HEK293 (cell line): ENCODE measurements at regions not wholly inside any gene's neighbourhood (a gene's known extent, or its start where the extent isn't known, plus 50 kb on each side); places are given as distances from the start of the nearest gene placed in this dataset.

Experiments used
- CTCF ChIA-PET: fragments of 350-600 bp; formaldehyde crosslinking; extraction: SDS; loops from one replicate; lab custom pipeline; 2021; ENCODE audit warnings: antibody characterized with exemption; lab: Yijun Ruan, JAX
- POLR2A ChIA-PET: fragments of 300-600 bp; formaldehyde crosslinking; extraction: SDS; loops from one replicate; lab custom pipeline; 2020; ENCODE audit warnings: antibody characterized with exemption, inconsistent platforms; lab: Yijun Ruan, JAX
- H3K27ac ChIP-seq: fragments of 200-500 bp; sonication (Bioruptor generic); 2 replicates; pipeline ENCODE4 v1.5.1; 2014; ENCODE audit warnings: low read depth, low read length, control low read depth, inconsistent platforms; ENCODE audit errors: extremely low read depth
- H3K36me3 ChIP-seq, 2 experiments: fragments of 200-500 bp in 1 of 2; sonication (Bioruptor generic) in 1 of 2; 1 replicate in 1 of 2; 2 replicates in 1 of 2; pipeline ENCODE4 v1.5.1; 2014 to 2017; ENCODE audit warnings: inconsistent platforms in 2 of 2, low read length in 2 of 2; ENCODE audit not compliant: control insufficient read depth in 2 of 2, insufficient read depth in 1 of 2
- H3K4me1 ChIP-seq: fragments of 200-500 bp; sonication (Bioruptor generic); 2 replicates; pipeline ENCODE4 v1.5.1; 2014; ENCODE audit warnings: mild to moderate bottlenecking, low read length, inconsistent platforms; ENCODE audit not compliant: control insufficient read depth, insufficient read depth
- H3K4me3 ChIP-seq: 2 replicates; pipeline ENCODE4 v1.5.1; 2011; ENCODE audit warnings: low read depth, mild to moderate bottlenecking, control low read depth, low read length, moderate library complexity
- H3K9me3 ChIP-seq: fragments of 200-500 bp; sonication (Bioruptor generic); 2 replicates; pipeline ENCODE4 v1.5.1; 2014; ENCODE audit warnings: low read depth, low read length, inconsistent platforms; ENCODE audit not compliant: control insufficient read depth, insufficient read depth
- HOXA7 ChIP-seq: sonication (generic); formaldehyde crosslinking; IDR thresholded peaks from 2 replicates; pipeline ENCODE4 v1.8.1; 2022; ENCODE audit warnings: missing genetic modification reagents, borderline replicate concordance
- HOXD13 ChIP-seq: sonication (generic); formaldehyde crosslinking; IDR thresholded peaks from 2 replicates; pipeline ENCODE4 v1.8.0; 2022; ENCODE audit warnings: missing genetic modification reagents, borderline replicate concordance
- OSR2 ChIP-seq: fragments of 450-650 bp; formaldehyde crosslinking; IDR thresholded peaks from 2 replicates; pipeline ENCODE4 v1.5.1; 2016; ENCODE audit warnings: missing biosample characterization, missing genetic modification characterization
- PRDM1 ChIP-seq: fragments of 450-650 bp; formaldehyde crosslinking; IDR thresholded peaks from 2 replicates; pipeline ENCODE4; 2016; ENCODE audit warnings: missing biosample characterization, missing genetic modification characterization
- REPIN1 ChIP-seq: fragments of 450-650 bp; formaldehyde crosslinking; IDR thresholded peaks from 2 replicates; pipeline ENCODE4 v1.5.1; 2017; ENCODE audit warnings: missing biosample characterization, missing genetic modification characterization, low read depth
- SCRT1 ChIP-seq: fragments of 450-650 bp; formaldehyde crosslinking; IDR thresholded peaks from 2 replicates; pipeline ENCODE4 v1.5.1; 2016; ENCODE audit warnings: missing biosample characterization, missing genetic modification characterization, borderline replicate concordance
- ZBTB10 ChIP-seq: fragments of 450-650 bp; formaldehyde crosslinking; IDR thresholded peaks from 2 replicates; pipeline ENCODE4 v1.5.1; 2016; ENCODE audit warnings: missing biosample characterization, missing genetic modification characterization
- ZBTB26 ChIP-seq: fragments of 450-650 bp; formaldehyde crosslinking; optimal IDR thresholded peaks from 2 replicates; pipeline ENCODE3; 2016; ENCODE audit warnings: missing biosample characterization, mild to moderate bottlenecking, missing genetic modification characterization
- ZEB2 ChIP-seq: fragments of 450-650 bp; formaldehyde crosslinking; IDR thresholded peaks from 2 replicates; pipeline ENCODE4 v1.5.1; 2016; ENCODE audit warnings: missing biosample characterization, missing genetic modification characterization
- ZFP37 ChIP-seq: fragments of 450-650 bp; formaldehyde crosslinking; IDR thresholded peaks from 2 replicates; pipeline ENCODE4 v1.5.1; 2016; ENCODE audit warnings: missing biosample characterization, missing genetic modification characterization
- ZNF174 ChIP-seq: fragments of 450-650 bp; formaldehyde crosslinking; IDR thresholded peaks from 2 replicates; pipeline ENCODE4 v1.5.0; 2017; ENCODE audit warnings: missing biosample characterization, mild to moderate bottlenecking, missing genetic modification characterization
- ZNF184 ChIP-seq: fragments of 450-650 bp; IDR thresholded peaks from 2 replicates; pipeline ENCODE4 v1.5.1; 2018; ENCODE audit warnings: missing biosample characterization, mild to moderate bottlenecking, missing genetic modification characterization
- ZNF221 ChIP-seq: fragments of 450-650 bp; formaldehyde crosslinking; IDR thresholded peaks from 2 replicates; pipeline ENCODE4 v1.5.1; 2017; ENCODE audit warnings: missing biosample characterization, missing genetic modification characterization, borderline replicate concordance
- ZNF292 ChIP-seq: fragments of 450-650 bp; formaldehyde crosslinking; IDR thresholded peaks from 2 replicates; pipeline ENCODE4 v1.5.1; 2016; ENCODE audit warnings: low read depth, missing biosample characterization, missing genetic modification characterization, borderline replicate concordance
- ZNF391 ChIP-seq: fragments of 450-650 bp; formaldehyde crosslinking; IDR thresholded peaks from 2 replicates; pipeline ENCODE4 v1.5.1; 2016; ENCODE audit warnings: low read depth, missing biosample characterization, missing genetic modification characterization, borderline replicate concordance
- ZNF473 ChIP-seq: fragments of 450-650 bp; formaldehyde crosslinking; IDR thresholded peaks from 2 replicates; pipeline ENCODE4 v1.5.1; 2017; ENCODE audit warnings: missing biosample characterization, missing genetic modification characterization
- ZNF660 ChIP-seq: fragments of 450-650 bp; IDR thresholded peaks from 2 replicates; pipeline ENCODE4 v1.5.1; 2018; ENCODE audit warnings: missing biosample characterization, mild to moderate bottlenecking, missing genetic modification characterization
- ZNF843 ChIP-seq: fragments of 450-650 bp; formaldehyde crosslinking; IDR thresholded peaks from 2 replicates; pipeline ENCODE4 v1.5.1; 2016; ENCODE audit warnings: missing biosample characterization, missing genetic modification characterization
- ZSCAN16 ChIP-seq: fragments of 450-650 bp; formaldehyde crosslinking; IDR thresholded peaks from 2 replicates; pipeline ENCODE4 v1.5.1; 2016; ENCODE audit warnings: missing biosample characterization, missing genetic modification characterization
- ZSCAN5A ChIP-seq: fragments of 450-650 bp; formaldehyde crosslinking; IDR thresholded peaks from 2 replicates; pipeline ENCODE4 v1.5.1; 2016; ENCODE audit warnings: missing biosample characterization, missing genetic modification characterization
- TF ChIP-seq, protein P1 (sequence below): fragments of 450-650 bp; formaldehyde crosslinking; IDR thresholded peaks from 2 replicates; pipeline ENCODE4 v1.5.1; 2016; ENCODE audit warnings: missing biosample characterization, missing genetic modification characterization
- TF ChIP-seq, protein P2 (sequence below): fragments of 450-650 bp; formaldehyde crosslinking; IDR thresholded peaks from 2 replicates; pipeline ENCODE4 v1.5.1; 2016; ENCODE audit warnings: missing biosample characterization, missing genetic modification characterization

GRCh38 chr2:133855526-133855925 lies 287.3 kb upstream of the NCKAP5 start (continued):
- TF ChIP-seq ZBTB10 (tag by site-specific recombination) (no peak), ZEB2 (no peak), ZFP37 (tag by site-specific recombination) (no peak)
- TF ChIP-seq, protein P1, sequence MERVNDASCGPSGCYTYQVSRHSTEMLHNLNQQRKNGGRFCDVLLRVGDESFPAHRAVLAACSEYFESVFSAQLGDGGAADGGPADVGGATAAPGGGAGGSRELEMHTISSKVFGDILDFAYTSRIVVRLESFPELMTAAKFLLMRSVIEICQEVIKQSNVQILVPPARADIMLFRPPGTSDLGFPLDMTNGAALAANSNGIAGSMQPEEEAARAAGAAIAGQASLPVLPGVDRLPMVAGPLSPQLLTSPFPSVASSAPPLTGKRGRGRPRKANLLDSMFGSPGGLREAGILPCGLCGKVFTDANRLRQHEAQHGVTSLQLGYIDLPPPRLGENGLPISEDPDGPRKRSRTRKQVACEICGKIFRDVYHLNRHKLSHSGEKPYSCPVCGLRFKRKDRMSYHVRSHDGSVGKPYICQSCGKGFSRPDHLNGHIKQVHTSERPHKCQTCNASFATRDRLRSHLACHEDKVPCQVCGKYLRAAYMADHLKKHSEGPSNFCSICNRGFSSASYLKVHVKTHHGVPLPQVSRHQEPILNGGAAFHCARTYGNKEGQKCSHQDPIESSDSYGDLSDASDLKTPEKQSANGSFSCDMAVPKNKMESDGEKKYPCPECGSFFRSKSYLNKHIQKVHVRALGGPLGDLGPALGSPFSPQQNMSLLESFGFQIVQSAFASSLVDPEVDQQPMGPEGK (tag by site-specific recombination) = no peak
- TF ChIP-seq, all 188 proteins: peak for 0

- H3K9me3 ChIP-seq = no peaks in the 10 kb centered on the region
- ChIA-PET CTCF (no interaction called here), POLR2A (no interaction called here)
- no peaks in the 10 kb centered on the region for H3K4me1 ChIP-seq
- no peak overlapping the region for H3K4me3 ChIP-seq
- TF ChIP-seq ZSCAN16 = no peak
- TF ChIP-seq ZNF843 (tag by site-specific recombination) = no peak
- TF ChIP-seq SCRT1 (tag by site-specific recombination) = no peak
- peak; percentile 96 for TF ChIP-seq PRDM1
- no peak for TF ChIP-seq ZNF391 (tag by site-specific recombination)
- TF ChIP-seq, all 188 proteins: peak for 1
- H3K27ac ChIP-seq = no peak overlapping the region
- H3K36me3 ChIP-seq = no peaks in the 10 kb centered on the region
These were observed 288.4 kb upstream of the NCKAP5 start for GRCh38 chr2:133856678-133857077.

GRCh38 chr2:133859578-133859977 lies 291.3 kb upstream of the NCKAP5 start:
- Histone ChIP-seq H3K4me1 (no peaks in the 10 kb centered on the region), H3K36me3 (no peaks in the 10 kb centered on the region), H3K4me3 (no peak overlapping the region), H3K27ac (no peak overlapping the region), H3K9me3 (no peaks in the 10 kb centered on the region)
- ChIA-PET CTCF (interaction anchor here (0.6 to 1.1 kb wide), 2 partner anchors 16 to 25 kb away, joined by 3 to 5 read pairs; no protein-coding TSS in a partner anchor), POLR2A (no interaction called here)
- TF ChIP-seq ZNF184 (tag by site-specific recombination) (no peak), ZBTB26 (tag by site-specific recombination) (no peak), HOXA7 (CRISPR knock-in tag) (no peak), ZNF660 (tag by site-specific recombination) (no peak), OSR2 (tag by site-specific recombination) (no peak), ZNF473 (tag by site-specific recombination) (no peak), ZSCAN16 (no peak), ZSCAN5A (tag by site-specific recombination) (no peak), REPIN1 (tag by site-specific recombination) (no peak), ZNF221 (tag by site-specific recombination) (no peak), HOXD13 (no peak), ZNF174 (tag by site-specific recombination) (no peak), ZNF292 (tag by site-specific recombination) (no peak)
- TF ChIP-seq, protein P2, sequence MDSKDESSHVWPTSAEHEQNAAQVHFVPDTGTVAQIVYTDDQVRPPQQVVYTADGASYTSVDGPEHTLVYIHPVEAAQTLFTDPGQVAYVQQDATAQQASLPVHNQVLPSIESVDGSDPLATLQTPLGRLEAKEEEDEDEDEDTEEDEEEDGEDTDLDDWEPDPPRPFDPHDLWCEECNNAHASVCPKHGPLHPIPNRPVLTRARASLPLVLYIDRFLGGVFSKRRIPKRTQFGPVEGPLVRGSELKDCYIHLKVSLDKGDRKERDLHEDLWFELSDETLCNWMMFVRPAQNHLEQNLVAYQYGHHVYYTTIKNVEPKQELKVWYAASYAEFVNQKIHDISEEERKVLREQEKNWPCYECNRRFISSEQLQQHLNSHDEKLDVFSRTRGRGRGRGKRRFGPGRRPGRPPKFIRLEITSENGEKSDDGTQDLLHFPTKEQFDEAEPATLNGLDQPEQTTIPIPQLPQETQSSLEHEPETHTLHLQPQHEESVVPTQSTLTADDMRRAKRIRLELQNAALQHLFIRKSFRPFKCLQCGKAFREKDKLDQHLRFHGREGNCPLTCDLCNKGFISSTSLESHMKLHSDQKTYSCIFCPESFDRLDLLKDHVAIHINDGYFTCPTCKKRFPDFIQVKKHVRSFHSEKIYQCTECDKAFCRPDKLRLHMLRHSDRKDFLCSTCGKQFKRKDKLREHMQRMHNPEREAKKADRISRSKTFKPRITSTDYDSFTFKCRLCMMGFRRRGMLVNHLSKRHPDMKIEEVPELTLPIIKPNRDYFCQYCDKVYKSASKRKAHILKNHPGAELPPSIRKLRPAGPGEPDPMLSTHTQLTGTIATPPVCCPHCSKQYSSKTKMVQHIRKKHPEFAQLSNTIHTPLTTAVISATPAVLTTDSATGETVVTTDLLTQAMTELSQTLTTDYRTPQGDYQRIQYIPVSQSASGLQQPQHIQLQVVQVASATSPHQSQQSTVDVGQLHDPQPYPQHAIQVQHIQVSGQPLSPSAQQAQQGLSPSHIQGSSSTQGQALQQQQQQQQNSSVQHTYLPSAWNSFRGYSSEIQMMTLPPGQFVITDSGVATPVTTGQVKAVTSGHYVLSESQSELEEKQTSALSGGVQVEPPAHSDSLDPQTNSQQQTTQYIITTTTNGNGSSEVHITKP (tag by site-specific recombination) = no peak
